ENCODE measurements at regions not wholly inside any gene's neighbourhood (a gene's known extent, or its start where the extent isn't known, plus 50 kb on each side); places are given as distances from the start of the nearest gene placed in this dataset.
"Not testable (repeated sequence)": the region's sequence is repeated elsewhere in the genome, so short reads cannot be mapped to it uniquely, and the experiment has no call there.

GRCh38 chr7:65572581-65572980, 198.9 kb downstream of the ZNF92 start:
- not testable (repeated sequence) for TF ChIP-seq CTCF (IDR thresholded peaks at IDR 0.05; ENCODE audit: poor library complexity)
- peak; percentile 56 for TF ChIP-seq EZH2 (IDR thresholded peaks at IDR 0.05; ENCODE audit: borderline replicate concordance)
